ENCODE measurements at regions not wholly inside any gene's neighbourhood (a gene's known extent, or its start where the extent isn't known, plus 50 kb on each side); places are given as distances from the start of the nearest gene placed in this dataset.
A peak's percentile ranks its signal among the peaks of the same experiment; 100 is the strongest.
"Not testable (repeated sequence)": the region's sequence is repeated elsewhere in the genome, so short reads cannot be mapped to it uniquely, and the experiment has no call there.

GRCh38 chr4:99763635-99764101 lies 53.0 kb upstream of the DAPP1 start:
- DNase-seq, result peak in 1 of 14 donors; percentile 4

DNA sequence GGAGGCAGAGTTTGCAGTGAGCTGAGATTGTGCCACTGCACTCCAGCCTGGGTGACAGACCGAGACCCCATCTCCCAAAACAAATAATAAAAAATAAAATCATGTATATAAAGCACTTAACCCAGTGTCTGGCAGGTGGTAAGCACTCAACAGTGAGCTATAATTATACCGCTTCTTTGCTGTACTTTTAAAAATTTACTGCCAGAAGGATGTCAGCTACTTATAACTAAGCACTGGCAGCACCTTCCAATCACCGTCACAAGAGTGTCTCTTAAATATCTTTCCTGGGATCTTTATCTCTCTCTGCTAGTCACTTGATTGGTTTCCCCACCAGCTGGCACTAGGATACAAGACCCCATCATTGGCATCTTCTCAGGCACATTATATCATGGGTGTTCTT lies 53.9 kb upstream of the DAPP1 start:
- no peak for DNase-seq

GRCh38 chr4:99759988-99760387 lies 56.6 kb upstream of the DAPP1 start:
- no peak for DNase-seq

- DNase-seq, result no peak
Observed at GRCh38 chr4:99759346-99759984, 57.2 kb upstream of the DAPP1 start.

DNA sequence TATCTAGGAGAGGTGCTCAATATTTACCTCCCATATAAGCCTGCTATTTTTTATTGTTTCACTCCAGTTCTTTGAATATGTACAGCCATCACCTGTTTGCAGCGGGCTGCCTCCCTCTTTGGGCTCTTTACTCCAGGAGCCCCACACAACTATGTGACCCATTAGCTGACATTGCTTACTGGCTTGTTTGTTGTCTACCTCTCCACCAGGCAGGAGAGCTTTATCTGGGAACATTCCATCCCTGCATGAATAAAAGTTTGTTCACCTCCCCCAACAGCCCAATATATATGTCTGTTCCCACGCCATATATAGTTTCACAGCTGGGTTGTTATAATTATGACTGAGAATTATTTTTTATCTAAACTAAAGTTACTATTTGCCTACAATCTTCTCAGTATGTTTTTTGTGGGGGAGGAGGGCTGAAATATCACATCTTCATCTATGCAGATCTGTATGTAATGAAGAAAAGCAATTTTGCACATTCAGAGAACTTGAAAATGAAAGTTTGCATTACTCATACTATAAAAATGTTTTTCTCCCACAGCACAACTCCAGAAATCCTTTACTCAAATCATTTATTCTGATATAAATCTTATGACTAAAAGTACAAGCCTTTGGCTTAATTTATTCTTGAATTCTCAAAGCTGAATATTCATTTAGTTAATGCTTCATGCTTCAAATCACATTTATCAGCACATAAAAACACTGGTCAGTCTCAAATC lies 61.2 kb upstream of the DAPP1 start:
- DNase-seq, result no peak

DNA sequence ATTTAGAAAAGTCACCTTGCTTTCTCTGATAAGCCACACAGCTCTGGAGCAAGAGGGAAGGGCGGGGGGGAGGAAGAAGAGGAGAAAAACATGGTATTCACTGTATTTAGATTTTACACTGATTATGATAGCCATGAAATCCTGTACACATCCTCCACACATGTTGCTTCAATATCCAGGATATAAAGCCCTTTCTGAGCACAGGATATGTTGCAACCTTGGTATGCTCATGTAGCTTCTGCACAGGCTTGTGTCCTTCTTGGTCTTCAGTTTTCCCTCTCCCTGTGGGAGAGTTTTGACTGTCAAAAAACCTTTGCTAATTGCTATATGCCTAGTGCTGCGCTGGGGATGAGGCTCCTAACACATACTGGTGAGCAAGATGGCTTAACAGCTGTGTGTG lies 61.9 kb upstream of the DAPP1 start:
- no peak for DNase-seq

DNA sequence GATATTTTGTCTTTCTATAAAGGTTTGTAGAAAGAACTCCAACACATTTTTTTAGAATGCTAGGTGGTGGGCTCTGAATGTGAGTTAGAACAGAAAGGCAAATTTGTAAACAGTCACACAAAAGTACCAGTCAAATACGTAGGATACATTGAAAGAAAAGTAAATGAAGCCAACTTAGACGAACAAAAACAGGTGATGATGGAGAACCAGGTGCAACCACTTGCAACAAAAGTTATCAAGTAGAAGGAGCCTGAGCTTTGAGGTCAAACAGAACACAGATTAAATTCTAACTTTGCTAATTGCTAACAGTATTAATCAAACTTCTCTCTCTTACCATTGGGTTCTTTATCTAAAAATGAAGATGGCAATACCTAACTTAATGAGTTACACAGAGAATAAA lies 62.7 kb upstream of the DAPP1 start:
- no peak for DNase-seq

DNA sequence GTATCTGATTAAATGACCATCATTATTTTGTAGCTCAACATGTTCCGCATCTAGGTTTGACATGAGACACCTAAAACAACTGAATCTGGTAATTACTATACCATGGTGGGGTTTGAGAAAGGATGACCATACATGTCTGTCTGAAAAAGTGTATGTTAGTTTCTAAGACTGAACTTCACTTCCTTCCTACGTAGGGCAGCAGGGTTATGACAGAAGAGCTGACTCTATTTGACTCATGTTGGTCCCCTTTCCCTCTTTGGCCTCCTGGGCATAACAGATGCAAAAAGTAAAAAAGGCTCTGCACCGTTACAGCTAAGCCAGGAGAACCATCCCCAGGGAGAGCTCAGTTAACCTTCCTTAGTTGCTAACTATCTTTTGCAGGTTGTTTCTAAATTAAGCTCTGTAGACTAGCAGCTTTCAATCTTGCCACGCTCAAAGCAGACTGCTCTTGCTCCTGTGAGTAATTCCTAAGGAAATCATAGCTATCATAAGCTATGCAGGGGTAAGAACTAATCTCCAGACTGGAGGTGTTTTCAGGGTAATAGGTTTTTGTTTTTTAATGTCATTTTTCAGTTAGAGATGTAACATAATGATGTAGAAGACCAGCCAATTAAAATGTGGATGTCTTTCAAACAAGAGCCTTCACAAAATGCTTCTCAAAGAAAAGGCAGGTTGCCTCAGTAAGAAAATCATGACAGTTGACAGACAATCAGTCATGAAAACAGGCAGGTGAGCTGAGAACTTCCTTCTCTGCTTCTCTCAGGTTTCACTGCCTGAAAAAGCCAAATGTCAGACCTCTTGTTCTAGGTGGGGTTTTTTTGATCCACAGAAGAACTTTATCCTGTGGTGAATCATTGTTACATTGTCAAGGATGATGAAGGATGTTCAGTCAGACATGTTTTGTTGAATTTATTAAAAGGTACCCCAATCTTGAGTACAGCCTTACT lies 66.9 kb upstream of the DAPP1 start:
- no peak for DNase-seq

GRCh38 chr4:99746443-99746842 lies 70.2 kb upstream of the DAPP1 start:
- no peak for DNase-seq

DNA sequence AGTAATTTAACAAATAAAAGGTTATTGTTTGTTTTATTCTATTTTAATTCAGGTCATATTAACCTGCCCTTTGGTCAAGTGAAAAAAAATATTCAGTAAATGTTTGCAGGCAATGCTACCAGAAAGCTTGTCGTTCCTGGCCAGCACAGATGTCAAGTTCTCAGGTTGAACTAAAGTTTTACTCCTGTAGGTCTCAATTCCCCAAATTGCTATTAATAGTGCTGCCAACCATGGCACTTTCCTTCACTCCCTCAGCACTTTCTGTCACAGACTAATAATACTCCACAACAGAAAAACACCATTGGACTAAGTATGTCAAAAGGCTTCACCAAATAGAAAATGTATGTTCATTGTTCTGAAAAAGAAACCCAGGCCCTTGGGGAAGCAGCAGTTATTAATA lies 79.2 kb upstream of the C4orf54 start:
- no peak for DNase-seq

GRCh38 chr4:99735822-99736221 lies 78.2 kb upstream of the C4orf54 start:
- DNase-seq, result no peak

GRCh38 chr4:99734583-99735322 lies 77.1 kb upstream of the C4orf54 start:
- no peak for DNase-seq

DNA sequence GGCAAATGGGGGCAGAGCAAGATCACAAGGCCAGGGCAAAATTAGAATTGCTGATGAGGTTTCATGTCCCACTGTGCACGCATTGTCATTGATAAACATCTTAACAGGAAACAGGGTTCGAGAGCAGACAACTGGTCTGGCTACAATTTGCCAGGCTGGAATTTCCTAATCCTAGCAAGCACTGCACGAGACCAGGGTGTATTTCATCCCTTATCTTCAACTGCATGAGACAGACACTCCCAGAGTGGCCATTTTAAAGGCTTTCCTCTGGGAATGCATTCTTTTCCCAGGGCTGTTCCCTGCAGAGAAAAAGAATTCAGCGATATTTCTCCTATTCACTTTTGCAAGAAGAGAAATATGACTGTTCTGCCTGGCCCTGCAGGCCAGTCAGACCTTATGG lies 75.8 kb upstream of the C4orf54 start:
- not testable (repeated sequence) for DNase-seq

DNA sequence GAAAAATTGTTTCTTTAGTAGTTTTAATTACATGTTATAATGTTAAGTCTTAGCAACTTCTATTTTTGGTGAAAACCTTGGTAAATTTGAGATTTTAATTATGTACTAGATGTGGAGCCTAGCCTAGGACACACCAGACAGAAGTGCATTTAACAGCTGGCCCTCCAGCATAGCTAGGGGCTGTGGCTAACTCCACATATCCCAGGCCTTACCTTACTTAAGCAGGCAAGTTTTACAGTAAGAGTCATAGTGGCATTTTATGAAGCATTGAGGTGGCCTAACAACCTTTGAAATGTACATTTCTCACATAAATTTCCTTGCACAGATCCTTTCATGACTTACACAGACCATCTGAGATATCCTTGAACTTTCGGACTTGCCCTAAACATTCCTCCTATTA lies 71.6 kb upstream of the C4orf54 start:
- no peak for DNase-seq

- no peak for DNase-seq
Observed at GRCh38 chr4:99724067-99724466, 66.4 kb upstream of the C4orf54 start.

GRCh38 chr4:99723612-99724011 lies 66.0 kb upstream of the C4orf54 start:
- peak in 4 of 14 donors; percentile 4 to 23 (median 10) for DNase-seq

- DNase-seq, result no peak
Observed at GRCh38 chr4:99722725-99723124, 65.1 kb upstream of the C4orf54 start.

DNA sequence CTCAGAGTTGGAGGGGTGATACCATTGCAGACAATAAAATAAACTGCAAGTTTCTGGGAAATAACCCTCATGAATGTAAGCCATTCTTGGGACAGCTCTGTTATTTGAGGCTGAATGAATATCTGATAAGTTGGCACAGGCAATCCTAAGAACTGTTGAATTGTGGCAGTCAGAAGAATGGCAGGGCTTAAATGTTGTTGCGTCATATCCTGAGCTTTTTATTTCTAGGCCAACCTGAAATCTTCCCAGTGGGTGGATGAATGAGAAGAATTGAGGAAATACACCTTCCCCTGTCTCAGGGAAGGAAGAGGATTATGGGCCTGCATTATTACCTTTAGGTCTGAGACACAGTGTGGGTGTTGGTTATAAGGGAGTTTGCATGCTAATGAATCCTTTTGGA lies 64.4 kb upstream of the C4orf54 start:
- DNase-seq, result no peak

- DNase-seq, result no peak
Observed at GRCh38 chr4:99720206-99720605, 62.6 kb upstream of the C4orf54 start.

DNA sequence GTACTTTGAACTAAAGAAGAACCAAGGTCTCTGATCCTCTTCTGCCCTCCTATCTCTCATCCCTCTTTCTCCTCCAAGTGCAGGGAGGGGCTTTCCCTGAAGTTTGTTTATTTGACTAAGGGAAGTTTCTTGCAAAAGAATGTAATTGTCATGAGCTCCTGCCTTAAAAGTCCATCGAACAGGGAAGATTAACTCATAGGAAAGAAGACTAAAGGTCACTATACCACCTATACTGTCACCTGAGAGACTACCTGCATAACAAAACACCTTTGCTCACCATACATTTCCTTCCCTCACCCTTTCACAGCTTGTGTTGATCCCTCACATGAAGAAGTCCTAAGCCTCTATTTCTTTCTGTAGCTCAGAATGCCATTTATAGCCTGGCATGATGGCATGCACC lies 59.4 kb upstream of the C4orf54 start:
- DNase-seq, result no peak

DNA sequence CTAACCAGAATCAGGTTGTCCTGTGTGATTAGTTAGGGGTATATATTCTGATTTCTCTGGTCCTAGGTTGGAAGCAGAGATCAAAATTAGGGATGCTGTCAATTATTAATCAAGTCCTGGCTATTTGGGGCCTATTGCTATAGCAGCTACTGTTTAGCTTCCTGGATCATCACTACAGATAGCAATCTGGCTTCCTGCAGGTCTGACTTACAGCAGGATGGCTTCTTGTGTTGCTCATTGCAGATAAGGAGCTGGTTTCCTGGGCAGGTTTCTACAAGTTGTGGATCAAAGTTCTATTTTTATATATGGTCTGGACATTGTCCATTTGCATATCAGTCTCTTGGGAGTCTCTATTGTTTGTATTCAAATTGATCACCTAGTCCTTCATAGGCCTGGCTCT lies 57.7 kb upstream of the C4orf54 start:
- DNase-seq, result no peak

GRCh38 chr4:99714179-99714578 lies 56.6 kb upstream of the C4orf54 start:
- no peak for DNase-seq

Data from C1 segment of cervical spinal cord (tissue), 14 donors.